ENCODE measurements at regions not wholly inside any gene's neighbourhood (a gene's known extent, or its start where the extent isn't known, plus 50 kb on each side); places are given as distances from the start of the nearest gene placed in this dataset.

GRCh38 chr2:107359021-107359420 is 467.7 kb upstream of the RGPD4 start:
- Mint-ChIP-seq H3K4me1 (ENCODE audit: low read depth) (peaks cover 12% of the 10 kb centered on the region), H3K27me3 (ENCODE audit: low read depth) (no peaks in the 10 kb centered on the region), H3K36me3 (ENCODE audit: low read depth) (no peaks in the 10 kb centered on the region), H3K9me3 (ENCODE audit: low read depth) (peaks cover 5% of the 10 kb centered on the region), H3K4me3 (ENCODE audit: unreplicated experiment) (no peak overlapping the region), H3K27ac (ENCODE audit: unreplicated experiment) (no peak overlapping the region)
- no peak for TF ChIP-seq CTCF (IDR thresholded peaks at IDR 0.05)
- no peak for DNase-seq (ENCODE audit: low spot score)

DNA sequence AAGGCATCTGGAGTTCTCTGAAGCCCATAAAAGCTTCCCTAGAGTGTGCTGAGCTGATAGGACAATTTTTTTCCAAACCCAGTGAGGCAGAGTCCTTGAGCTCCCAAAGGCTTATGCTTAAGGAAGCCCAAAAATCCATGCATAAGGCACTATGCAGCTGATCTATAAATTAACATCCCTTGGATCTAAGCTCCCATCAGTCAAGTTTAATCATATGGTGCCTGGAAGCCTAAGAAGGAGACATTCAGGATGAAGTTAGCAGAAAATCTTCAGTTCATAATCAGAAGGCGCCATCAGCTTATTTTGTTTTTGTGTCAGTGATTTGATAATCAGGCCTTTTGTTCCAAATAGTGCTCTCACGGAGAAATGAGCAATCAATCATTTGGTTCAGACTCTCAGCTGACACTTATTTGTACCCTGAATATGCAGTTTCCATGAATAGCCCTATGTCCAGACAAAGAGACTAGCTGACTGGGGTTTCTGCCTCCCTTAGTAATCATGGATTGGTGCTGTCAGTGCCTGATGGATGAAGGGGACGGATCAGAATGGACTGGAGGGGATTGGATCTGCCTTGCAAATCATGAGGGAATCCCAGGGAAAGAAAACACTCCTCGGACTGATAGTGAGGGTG is 464.8 kb upstream of the RGPD4 start:
- DNase-seq (ENCODE audit: low spot score), result no peak
- no peaks in the 10 kb centered on the region for H3K27me3 Mint-ChIP-seq (ENCODE audit: low read depth)
- H3K36me3 Mint-ChIP-seq (ENCODE audit: low read depth), result no peaks in the 10 kb centered on the region
- no peak for TF ChIP-seq CTCF (IDR thresholded peaks at IDR 0.05)
- H3K4me1 Mint-ChIP-seq (ENCODE audit: low read depth), result peaks cover 12% of the 10 kb centered on the region
- H3K27ac Mint-ChIP-seq (ENCODE audit: unreplicated experiment), result no peak overlapping the region
- no peak overlapping the region for H3K4me3 Mint-ChIP-seq (ENCODE audit: unreplicated experiment)
- peaks cover 4% of the 10 kb centered on the region for H3K9me3 Mint-ChIP-seq (ENCODE audit: low read depth)

- H3K9me3 Mint-ChIP-seq (ENCODE audit: low read depth), result peaks cover 4% of the 10 kb centered on the region
- H3K4me1 Mint-ChIP-seq (ENCODE audit: low read depth), result peaks cover 13% of the 10 kb centered on the region
- H3K4me3 Mint-ChIP-seq (ENCODE audit: unreplicated experiment), result no peak overlapping the region
- peaks cover 1% of the 10 kb centered on the region for H3K36me3 Mint-ChIP-seq (ENCODE audit: low read depth)
- no peaks in the 10 kb centered on the region for H3K27me3 Mint-ChIP-seq (ENCODE audit: low read depth)
- no peak overlapping the region for H3K27ac Mint-ChIP-seq (ENCODE audit: unreplicated experiment)
- DNase-seq (ENCODE audit: low spot score), result no peak
- TF ChIP-seq CTCF (IDR thresholded peaks at IDR 0.05), result no peak
Measured at GRCh38 chr2:107362993-107363392, 463.7 kb upstream of the RGPD4 start.

DNA sequence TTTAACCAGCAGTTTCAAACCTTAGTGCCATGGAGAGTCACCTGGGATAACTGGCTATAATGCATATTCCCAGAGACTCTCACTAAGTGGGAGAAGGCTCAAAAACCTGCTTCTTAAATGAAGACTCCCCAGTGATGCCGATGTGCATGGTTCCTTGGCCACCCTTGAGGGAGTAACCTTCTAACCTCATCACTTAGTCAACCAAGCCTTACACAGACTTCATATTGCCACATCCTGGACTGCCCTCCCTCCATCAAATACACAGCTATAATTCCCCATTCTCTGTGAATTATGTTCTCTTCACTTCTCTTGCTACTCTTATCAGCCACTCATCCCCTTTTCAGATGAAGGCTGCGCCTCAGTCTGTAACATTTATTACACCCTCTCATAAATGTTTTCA is 462.9 kb upstream of the RGPD4 start:
- Mint-ChIP-seq H3K27me3 (ENCODE audit: low read depth) (no peaks in the 10 kb centered on the region), H3K27ac (ENCODE audit: unreplicated experiment) (no peak overlapping the region), H3K36me3 (ENCODE audit: low read depth) (peaks cover 2% of the 10 kb centered on the region), H3K4me1 (ENCODE audit: low read depth) (peaks cover 16% of the 10 kb centered on the region), H3K4me3 (ENCODE audit: unreplicated experiment) (no peak overlapping the region), H3K9me3 (ENCODE audit: low read depth) (peaks cover 4% of the 10 kb centered on the region)
- no peak for TF ChIP-seq CTCF (IDR thresholded peaks at IDR 0.05)
- DNase-seq (ENCODE audit: low spot score), result no peak

GRCh38 chr2:107364361-107364950 is 462.2 kb upstream of the RGPD4 start:
- Mint-ChIP-seq H3K36me3 (ENCODE audit: low read depth) (peaks cover 2% of the 10 kb centered on the region), H3K27me3 (ENCODE audit: low read depth) (no peaks in the 10 kb centered on the region), H3K4me1 (ENCODE audit: low read depth) (peaks cover 16% of the 10 kb centered on the region), H3K4me3 (ENCODE audit: unreplicated experiment) (no peak overlapping the region), H3K9me3 (ENCODE audit: low read depth) (peaks cover 6% of the 10 kb centered on the region), H3K27ac (ENCODE audit: unreplicated experiment) (no peak overlapping the region)
- DNase-seq (ENCODE audit: low spot score), result no peak
- no peak for TF ChIP-seq CTCF (IDR thresholded peaks at IDR 0.05)
